ENCODE measurements at regions not wholly inside any gene's neighbourhood (a gene's known extent, or its start where the extent isn't known, plus 50 kb on each side); places are given as distances from the start of the nearest gene placed in this dataset.
A peak's percentile ranks its signal among the peaks of the same experiment; 100 is the strongest.

- Histone ChIP-seq H2BK120ac (ENCODE audit: low read depth, low read length) (no peak overlapping the region), H2BK12ac (ENCODE audit: low read length in 2 of 2) (no peak overlapping the region), H3K18ac (ENCODE audit: low read depth in 1 of 2, low read length in 2 of 2) (no peak overlapping the region), H3K9me3 (ENCODE audit: control insufficient read depth, low read length) (no peaks in the 10 kb centered on the region), H2AFZ (ENCODE audit: low read depth, low read length) (no peak overlapping the region), H3K9ac (ENCODE audit: low read length) (no peak overlapping the region), H4K91ac (ENCODE audit: low read length) (no peak overlapping the region), H2BK15ac (ENCODE audit: low read depth, poor library complexity, severe bottlenecking) (no peak overlapping the region), H3K27ac (ENCODE audit: low read length, poor library complexity, severe bottlenecking) (no peak overlapping the region), H3K27me3 (ENCODE audit: control insufficient read depth in 1 of 2, insufficient read depth in 1 of 2, low read length in 2 of 2) (no peaks in the 10 kb centered on the region), H2BK5ac (ENCODE audit: low read depth, low read length, poor library complexity, severe bottlenecking) (no peak overlapping the region), H3K4me3 (ENCODE audit: insufficient read depth in 1 of 2, low read depth in 1 of 2, low read length in 2 of 2) (no peak overlapping the region), H2AK5ac (ENCODE audit: low read length, severe bottlenecking) (no peak overlapping the region), H3K36me3 (ENCODE audit: control insufficient read depth in 1 of 2, insufficient read depth in 2 of 2, low read depth in 1 of 2, low read length in 2 of 2) (no peaks in the 10 kb centered on the region), H3K4ac (ENCODE audit: low read depth in 1 of 2, low read length in 2 of 2) (no peak overlapping the region), H3K4me2 (ENCODE audit: low read length, poor library complexity, severe bottlenecking) (no peak overlapping the region), H4K8ac (ENCODE audit: low read length) (no peak overlapping the region), H3K79me1 (replicated peaks; ENCODE audit: low read length, poor library complexity, severe bottlenecking) (no peaks in the 10 kb centered on the region), H3K14ac (ENCODE audit: low read length in 2 of 2) (no peak overlapping the region), H3K4me1 (ENCODE audit: control insufficient read depth, insufficient read depth, low read depth, low read length) (no peaks in the 10 kb centered on the region), H3K23ac (ENCODE audit: low read length in 2 of 2) (no peak overlapping the region)
- DNase-seq = no peak
Measured at GRCh38 chr14:85257287-85257686, 272.7 kb upstream of the FLRT2 start.

- no peak for DNase-seq
- WGBS = 100% methylated on average over 2 of the region's 4 CpGs
- Histone ChIP-seq H3K27me3 (ENCODE audit: control insufficient read depth in 1 of 2, insufficient read depth in 1 of 2, low read length in 2 of 2) (no peaks in the 10 kb centered on the region), H3K27ac (ENCODE audit: low read length, poor library complexity, severe bottlenecking) (no peak overlapping the region), H3K4ac (ENCODE audit: low read depth in 1 of 2, low read length in 2 of 2) (no peak overlapping the region), H3K4me3 (ENCODE audit: insufficient read depth in 1 of 2, low read depth in 1 of 2, low read length in 2 of 2) (no peak overlapping the region), H3K14ac (ENCODE audit: low read length in 2 of 2) (no peak overlapping the region), H2BK15ac (ENCODE audit: low read depth, poor library complexity, severe bottlenecking) (no peak overlapping the region), H2BK5ac (ENCODE audit: low read depth, low read length, poor library complexity, severe bottlenecking) (no peak overlapping the region), H2AK5ac (ENCODE audit: low read length, severe bottlenecking) (no peak overlapping the region), H3K18ac (ENCODE audit: low read depth in 1 of 2, low read length in 2 of 2) (no peak overlapping the region), H4K91ac (ENCODE audit: low read length) (no peak overlapping the region), H3K4me2 (ENCODE audit: low read length, poor library complexity, severe bottlenecking) (no peak overlapping the region), H3K23ac (ENCODE audit: low read length in 2 of 2) (no peak overlapping the region), H3K9me3 (ENCODE audit: control insufficient read depth, low read length) (no peaks in the 10 kb centered on the region), H2BK12ac (ENCODE audit: low read length in 2 of 2) (no peak overlapping the region), H3K36me3 (ENCODE audit: control insufficient read depth in 1 of 2, insufficient read depth in 2 of 2, low read depth in 1 of 2, low read length in 2 of 2) (no peaks in the 10 kb centered on the region), H3K9ac (ENCODE audit: low read length) (no peak overlapping the region), H3K79me1 (replicated peaks; ENCODE audit: low read length, poor library complexity, severe bottlenecking) (no peaks in the 10 kb centered on the region), H3K4me1 (ENCODE audit: control insufficient read depth, insufficient read depth, low read depth, low read length) (no peaks in the 10 kb centered on the region), H4K8ac (ENCODE audit: low read length) (no peak overlapping the region), H2AFZ (ENCODE audit: low read depth, low read length) (no peak overlapping the region), H2BK120ac (ENCODE audit: low read depth, low read length) (no peak overlapping the region)
Measured at GRCh38 chr14:85263916-85264675, 265.8 kb upstream of the FLRT2 start.

GRCh38 chr14:85273099-85273677, 256.8 kb upstream of the FLRT2 start:
- Histone ChIP-seq H3K4me1 (ENCODE audit: control insufficient read depth, insufficient read depth, low read depth, low read length) (no peaks in the 10 kb centered on the region), H3K4me3 (ENCODE audit: insufficient read depth in 1 of 2, low read depth in 1 of 2, low read length in 2 of 2) (peak overlapping the region in 1 of 2 experiments; percentile 62), H2AFZ (ENCODE audit: low read depth, low read length) (no peak overlapping the region), H4K91ac (ENCODE audit: low read length) (no peak overlapping the region), H2BK15ac (ENCODE audit: low read depth, poor library complexity, severe bottlenecking) (no peak overlapping the region), H3K9ac (ENCODE audit: low read length) (peak overlapping the region; percentile 84), H3K18ac (ENCODE audit: low read depth in 1 of 2, low read length in 2 of 2) (no peak overlapping the region), H2BK5ac (ENCODE audit: low read depth, low read length, poor library complexity, severe bottlenecking) (no peak overlapping the region), H3K27ac (ENCODE audit: low read length, poor library complexity, severe bottlenecking) (no peak overlapping the region), H2BK120ac (ENCODE audit: low read depth, low read length) (no peak overlapping the region), H3K14ac (ENCODE audit: low read length in 2 of 2) (no peak overlapping the region), H3K9me3 (ENCODE audit: control insufficient read depth, low read length) (no peaks in the 10 kb centered on the region), H4K8ac (ENCODE audit: low read length) (no peak overlapping the region), H3K4ac (ENCODE audit: low read depth in 1 of 2, low read length in 2 of 2) (no peak overlapping the region), H3K79me1 (replicated peaks; ENCODE audit: low read length, poor library complexity, severe bottlenecking) (no peaks in the 10 kb centered on the region), H3K4me2 (ENCODE audit: low read length, poor library complexity, severe bottlenecking) (no peak overlapping the region), H3K27me3 (ENCODE audit: control insufficient read depth in 1 of 2, insufficient read depth in 1 of 2, low read length in 2 of 2) (no peaks in the 10 kb centered on the region), H3K36me3 (ENCODE audit: control insufficient read depth in 1 of 2, insufficient read depth in 2 of 2, low read depth in 1 of 2, low read length in 2 of 2) (no peaks in the 10 kb centered on the region), H3K23ac (ENCODE audit: low read length in 2 of 2) (no peak overlapping the region), H2BK12ac (ENCODE audit: low read length in 2 of 2) (no peak overlapping the region), H2AK5ac (ENCODE audit: low read length, severe bottlenecking) (no peak overlapping the region)
- 93% methylated on average over 3 of the region's 5 CpGs for WGBS
- DNase-seq = no peak

GRCh38 chr14:85273952-85274351, 256.0 kb upstream of the FLRT2 start:
- no peak overlapping the region for H4K8ac ChIP-seq (ENCODE audit: low read length)
- no peak overlapping the region for H2BK120ac ChIP-seq (ENCODE audit: low read depth, low read length)
- H3K4me2 ChIP-seq (ENCODE audit: low read length, poor library complexity, severe bottlenecking) = no peak overlapping the region
- H2AK5ac ChIP-seq (ENCODE audit: low read length, severe bottlenecking) = no peak overlapping the region
- H2AFZ ChIP-seq (ENCODE audit: low read depth, low read length) = no peak overlapping the region
- no peak overlapping the region for H3K18ac ChIP-seq (ENCODE audit: low read depth in 1 of 2, low read length in 2 of 2)
- WGBS = no CpG with 5 or more reads among the region's 1 CpG
- H3K9me3 ChIP-seq (ENCODE audit: control insufficient read depth, low read length) = no peaks in the 10 kb centered on the region
- H2BK15ac ChIP-seq (ENCODE audit: low read depth, poor library complexity, severe bottlenecking) = no peak overlapping the region
- H3K4me3 ChIP-seq (ENCODE audit: insufficient read depth in 1 of 2, low read depth in 1 of 2, low read length in 2 of 2) = no peak overlapping the region
- no peaks in the 10 kb centered on the region for H3K27me3 ChIP-seq (ENCODE audit: control insufficient read depth in 1 of 2, insufficient read depth in 1 of 2, low read length in 2 of 2)
- H3K36me3 ChIP-seq (ENCODE audit: control insufficient read depth in 1 of 2, insufficient read depth in 2 of 2, low read depth in 1 of 2, low read length in 2 of 2) = no peaks in the 10 kb centered on the region
- no peak overlapping the region for H3K14ac ChIP-seq (ENCODE audit: low read length in 2 of 2)
- H3K23ac ChIP-seq (ENCODE audit: low read length in 2 of 2) = no peak overlapping the region
- H3K27ac ChIP-seq (ENCODE audit: low read length, poor library complexity, severe bottlenecking) = no peak overlapping the region
- H2BK12ac ChIP-seq (ENCODE audit: low read length in 2 of 2) = no peak overlapping the region
- no peak overlapping the region for H3K4ac ChIP-seq (ENCODE audit: low read depth in 1 of 2, low read length in 2 of 2)
- H3K9ac ChIP-seq (ENCODE audit: low read length) = no peak overlapping the region
- no peak overlapping the region for H2BK5ac ChIP-seq (ENCODE audit: low read depth, low read length, poor library complexity, severe bottlenecking)
- DNase-seq = no peak
- H4K91ac ChIP-seq (ENCODE audit: low read length) = no peak overlapping the region
- no peaks in the 10 kb centered on the region for H3K79me1 ChIP-seq (replicated peaks; ENCODE audit: low read length, poor library complexity, severe bottlenecking)
- H3K4me1 ChIP-seq (ENCODE audit: control insufficient read depth, insufficient read depth, low read depth, low read length) = no peaks in the 10 kb centered on the region
